ENCODE measurements at regions not wholly inside any gene's neighbourhood (a gene's known extent, or its start where the extent isn't known, plus 50 kb on each side); places are given as distances from the start of the nearest gene placed in this dataset.
"Not testable (repeated sequence)": the region's sequence is repeated elsewhere in the genome, so short reads cannot be mapped to it uniquely, and the experiment has no call there.

GRCh38 chr10:9851808-9852207, 1165.9 kb upstream of the CELF2 start:
- DNase-seq (ENCODE audit: low read depth): no peak
- no peak for TF ChIP-seq CTCF (conservative IDR thresholded peaks at IDR 0.05; ENCODE audit: low read length)
- H3K4me3 ChIP-seq (ENCODE audit: low read length): no peak overlapping the region

DNA sequence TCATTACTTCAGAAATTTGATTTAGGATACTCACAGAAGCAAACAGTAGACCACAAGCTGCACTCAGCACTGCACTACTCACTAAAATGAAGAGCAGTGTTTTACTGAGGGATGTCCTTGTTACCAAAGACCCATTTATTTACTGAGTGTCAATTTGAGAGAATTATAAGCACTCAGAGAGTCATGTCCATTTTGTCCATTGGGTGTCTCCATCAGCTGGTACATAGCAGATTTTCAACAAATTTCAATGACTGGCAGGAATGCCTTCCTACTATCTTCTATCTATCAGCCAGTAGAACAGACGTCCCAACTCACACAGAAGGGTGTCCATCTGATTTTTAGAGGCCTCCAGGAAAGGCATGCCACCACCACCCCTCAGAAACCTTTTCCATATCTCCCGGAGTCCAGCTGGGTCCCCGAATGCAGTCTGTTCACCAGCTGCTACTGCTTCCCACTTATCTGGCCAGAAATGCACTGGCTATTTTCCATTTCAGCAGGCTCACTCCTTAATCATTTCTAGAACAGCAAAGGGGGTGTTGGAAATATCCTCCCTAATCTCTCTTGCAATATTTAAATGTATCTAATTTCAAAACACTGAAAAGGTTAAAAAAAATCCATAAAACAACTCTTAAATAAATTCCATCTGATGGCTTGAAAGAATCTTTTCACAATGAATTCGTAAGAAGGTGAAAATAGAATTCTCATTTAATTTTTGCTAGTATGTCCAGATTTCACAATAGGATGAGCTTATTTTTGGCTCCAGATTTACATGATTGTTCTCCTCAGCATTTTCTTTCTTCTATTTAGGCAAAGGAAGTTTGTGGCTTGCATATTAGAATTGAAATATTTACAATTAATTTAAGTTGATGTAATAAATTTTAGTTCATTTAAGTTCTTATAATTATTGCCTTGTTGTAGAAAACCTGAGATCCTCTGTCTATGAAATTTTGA, 1164.0 kb upstream of the CELF2 start:
- no peak for DNase-seq (ENCODE audit: low read depth)
- no peak for TF ChIP-seq CTCF (conservative IDR thresholded peaks at IDR 0.05; ENCODE audit: low read length)

DNA sequence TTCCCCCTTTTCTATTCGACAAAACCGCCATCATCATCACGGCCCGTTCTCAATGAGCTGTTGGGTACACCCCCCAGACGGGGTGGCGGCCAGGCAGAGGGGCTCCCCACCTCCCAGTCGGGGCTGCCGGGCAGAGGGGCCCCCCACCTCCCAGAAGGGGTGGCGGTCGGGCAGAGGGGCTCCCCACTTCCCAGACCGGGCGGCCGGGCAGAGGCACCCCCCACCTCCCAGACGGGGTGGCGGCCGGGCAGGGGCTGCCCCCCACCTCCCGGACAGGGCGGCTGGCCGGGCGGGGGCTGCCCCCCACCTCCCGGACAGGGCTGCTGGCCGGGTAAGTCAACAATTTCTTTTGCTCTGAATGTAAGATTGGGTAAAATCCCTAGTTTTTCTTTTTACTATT, 1162.2 kb upstream of the CELF2 start:
- not testable (repeated sequence) for H3K4me3 ChIP-seq (ENCODE audit: low read length); DNase-seq (ENCODE audit: low read depth)

More for the DNA sequence above, 1164.0 kb upstream of the CELF2 start:
- no peak overlapping the region for H3K4me3 ChIP-seq (ENCODE audit: low read length)

GRCh38 chr10:9858816-9859215, 1158.9 kb upstream of the CELF2 start:
- no peak for TF ChIP-seq CTCF (conservative IDR thresholded peaks at IDR 0.05; ENCODE audit: low read length)
- no peak overlapping the region for H3K4me3 ChIP-seq (ENCODE audit: low read length)
- no peak for DNase-seq (ENCODE audit: low read depth)

DNA sequence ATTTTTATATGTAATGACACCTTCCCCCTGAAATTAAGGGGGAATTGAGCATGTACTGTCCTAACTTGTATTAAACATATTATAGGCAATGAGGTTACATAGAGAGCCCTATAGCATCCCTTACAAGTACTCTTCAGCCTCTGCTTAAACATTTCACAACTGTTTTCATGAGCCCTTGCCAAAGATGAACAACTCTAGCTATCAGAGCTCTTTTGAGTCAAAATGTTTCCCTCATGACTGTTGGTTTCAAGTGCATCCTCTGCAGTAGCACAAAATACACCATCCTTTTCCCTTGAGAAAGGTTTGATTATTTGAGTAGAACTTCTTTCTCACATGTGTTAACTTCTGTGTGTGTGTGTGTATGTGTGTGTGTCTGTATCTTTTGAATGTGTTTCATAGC, 1157.6 kb upstream of the CELF2 start:
- no peak for DNase-seq (ENCODE audit: low read depth)
- TF ChIP-seq CTCF (conservative IDR thresholded peaks at IDR 0.05; ENCODE audit: low read length): no peak
- H3K4me3 ChIP-seq (ENCODE audit: low read length): no peak overlapping the region

DNA sequence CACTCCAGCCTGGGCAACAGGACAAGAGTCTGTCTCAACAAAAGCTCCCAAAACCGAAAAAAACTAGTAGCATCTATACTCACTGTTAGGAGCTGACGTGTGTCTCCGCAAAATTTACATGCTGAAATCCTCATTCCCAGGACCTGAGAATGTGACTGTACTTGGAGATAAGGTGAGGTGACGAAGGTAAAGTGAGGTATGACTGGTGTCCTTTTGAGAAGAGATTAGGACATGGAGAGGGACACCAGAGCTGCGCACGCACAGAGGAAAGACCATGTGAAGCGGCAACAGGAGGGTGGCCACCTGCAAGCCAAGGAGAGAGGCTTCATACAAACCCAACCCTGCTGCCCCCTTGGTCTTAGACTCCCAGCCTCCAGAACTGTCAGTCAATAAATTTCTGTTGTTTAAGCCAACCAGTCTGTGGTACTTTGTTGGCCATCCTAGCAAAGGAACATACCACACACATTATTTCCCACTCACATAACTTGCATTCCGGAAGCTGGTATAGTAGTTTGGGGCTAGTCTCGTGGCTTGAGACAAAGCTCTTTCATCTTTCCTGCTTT, 1154.0 kb upstream of the CELF2 start:
- no peak for TF ChIP-seq CTCF (conservative IDR thresholded peaks at IDR 0.05; ENCODE audit: low read length)
- DNase-seq (ENCODE audit: low read depth): no peak

DNA sequence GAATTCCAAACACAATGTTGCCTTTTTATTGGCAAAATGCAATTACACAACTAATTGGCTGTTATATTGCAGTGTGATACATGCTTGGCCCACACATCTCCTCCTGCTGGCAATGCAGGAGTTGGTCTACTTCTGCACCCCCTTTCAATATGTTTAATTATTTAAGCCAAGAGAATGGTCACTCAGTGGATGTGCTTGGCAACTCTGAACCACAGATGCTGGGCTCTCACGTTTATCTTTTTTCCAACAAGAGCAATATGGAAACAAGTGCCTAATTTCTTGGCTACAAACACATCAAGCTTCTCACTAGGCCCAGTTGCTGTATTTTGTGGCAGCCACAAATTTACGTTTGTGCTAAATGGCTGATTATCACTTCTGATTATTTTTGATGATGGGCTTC, 1149.2 kb upstream of the CELF2 start:
- H3K4me3 ChIP-seq (ENCODE audit: low read length): no peak overlapping the region
- TF ChIP-seq CTCF (conservative IDR thresholded peaks at IDR 0.05; ENCODE audit: low read length): no peak
- DNase-seq (ENCODE audit: low read depth): no peak

More for the DNA sequence above, 1154.0 kb upstream of the CELF2 start:
- no peak overlapping the region for H3K4me3 ChIP-seq (ENCODE audit: low read length)

Measured in AG10803 (cell line).